Activated B cell treated with CpG ODN at 0.5 μM for 24 hours (primary cell): ENCODE measurements at regions not wholly inside any gene's neighbourhood (a gene's known extent, or its start where the extent isn't known, plus 50 kb on each side); places are given as distances from the start of the nearest gene placed in this dataset.

ENCODE experiments used
- ATAC-seq: fragments of 200-7000 bp; cut with Tn5 transposase; one replicate; pipeline ENCODE4 v1.10.0; 2021; ENCODE audit warnings: low read depth, mild to moderate bottlenecking, moderate library complexity
- CTCF ChIA-PET: fragments of 350-600 bp; sonication (Branson Sonifier 250); formaldehyde crosslinking; loops from one replicate; lab custom pipeline; 2021; ENCODE audit warnings: antibody characterized with exemption; lab: Charles Lee
- POLR2A ChIA-PET: fragments of 350-600 bp; sonication (Branson Sonifier 250); formaldehyde crosslinking; loops from one replicate; lab custom pipeline; 2021; ENCODE audit warnings: antibody characterized with exemption; lab: Charles Lee
- DNase-seq: peaks from one replicate; pipeline ENCODE4 v3.0.0; 2022
- H3K27ac Mint-ChIP-seq: one replicate; pipeline ENCODE4 v1.8.0; 2020; ENCODE audit warnings: mixed read lengths
- H3K27me3 Mint-ChIP-seq: one replicate; pipeline ENCODE4 v1.8.0; 2021; ENCODE audit warnings: mixed read lengths
- H3K36me3 Mint-ChIP-seq: one replicate; pipeline ENCODE4 v1.8.0; 2021; ENCODE audit warnings: low read depth, mixed read lengths
- H3K4me1 Mint-ChIP-seq: one replicate; pipeline ENCODE4 v1.8.0; 2021; ENCODE audit warnings: mixed read lengths
- H3K4me3 Mint-ChIP-seq: one replicate; pipeline ENCODE4 v1.8.0; 2020; ENCODE audit warnings: mild to moderate bottlenecking, mixed read lengths
- H3K9me3 Mint-ChIP-seq: one replicate; pipeline ENCODE4 v1.8.0; 2020; ENCODE audit warnings: mixed read lengths
- intact Hi-C: fragments of 100-400 bp; cut with micrococcal nuclease; formaldehyde crosslinking; loops from one replicate; pipeline ENCODE4 v1.15.1; 2024
- TF ChIP-seq, protein P1 (sequence below): fragments of 200-600 bp; IDR thresholded peaks from one replicate; pipeline ENCODE4 v1.8.0; 2022; ENCODE audit warnings: antibody characterized with exemption, mild to moderate bottlenecking

DNA sequence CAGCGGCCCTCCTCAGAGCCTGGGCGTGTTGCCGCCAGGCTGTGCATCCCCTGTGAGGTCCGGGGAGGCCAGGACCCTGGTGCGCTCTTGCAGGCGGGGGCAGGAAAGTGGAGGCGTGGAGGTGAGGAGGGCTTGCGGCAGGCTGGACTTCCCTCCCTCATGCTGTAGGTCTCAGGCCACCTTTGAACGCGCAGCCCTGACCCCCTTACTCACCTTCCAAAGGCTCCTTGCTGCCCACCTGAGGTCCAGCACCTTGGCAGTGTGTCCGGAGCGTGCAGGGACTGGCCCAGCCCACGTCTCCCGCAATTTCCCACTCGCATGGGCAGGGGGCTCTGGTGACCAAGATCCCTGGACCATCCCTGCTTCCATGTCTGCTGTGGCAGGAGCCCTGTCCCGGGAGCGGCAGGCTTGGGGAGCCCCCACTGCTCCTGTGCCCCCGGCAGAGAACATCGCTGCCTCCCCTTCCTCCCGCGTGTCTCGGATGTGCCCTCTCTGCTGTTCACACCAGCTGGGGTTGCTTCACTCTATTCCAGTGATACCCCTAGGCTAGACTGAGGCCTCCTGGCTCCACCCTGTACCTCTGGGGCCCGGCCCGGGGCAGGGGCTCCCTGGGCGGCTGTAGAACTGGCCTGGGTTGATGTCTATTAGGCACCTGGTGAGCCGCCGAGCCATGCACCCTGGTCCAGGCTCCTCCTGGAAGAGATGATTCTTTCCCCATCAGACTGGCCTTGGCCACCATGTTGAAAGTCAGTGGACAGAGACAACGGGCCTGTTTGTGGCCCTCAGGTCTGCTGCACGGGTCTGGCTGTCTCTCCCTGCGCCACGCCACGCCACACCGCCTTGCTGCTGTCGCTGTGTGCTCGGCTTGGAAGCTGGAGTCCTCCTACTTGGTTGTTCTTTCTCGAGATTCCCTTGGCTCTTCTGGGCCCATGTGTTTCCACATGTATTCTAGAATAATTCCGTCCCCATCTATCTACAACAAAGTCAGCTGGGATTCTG, 95.4 kb upstream of the ADRA2C start:
- Mint-ChIP-seq H3K9me3 (peaks cover 5% of the 10 kb centered on the region), H3K27ac (no peak overlapping the region), H3K36me3 (no peaks in the 10 kb centered on the region), H3K4me3 (no peak overlapping the region), H3K27me3 (peaks cover 12% of the 10 kb centered on the region), H3K4me1 (peaks cover 3% of the 10 kb centered on the region)
- ATAC-seq: no peak
- TF ChIP-seq, protein P1, sequence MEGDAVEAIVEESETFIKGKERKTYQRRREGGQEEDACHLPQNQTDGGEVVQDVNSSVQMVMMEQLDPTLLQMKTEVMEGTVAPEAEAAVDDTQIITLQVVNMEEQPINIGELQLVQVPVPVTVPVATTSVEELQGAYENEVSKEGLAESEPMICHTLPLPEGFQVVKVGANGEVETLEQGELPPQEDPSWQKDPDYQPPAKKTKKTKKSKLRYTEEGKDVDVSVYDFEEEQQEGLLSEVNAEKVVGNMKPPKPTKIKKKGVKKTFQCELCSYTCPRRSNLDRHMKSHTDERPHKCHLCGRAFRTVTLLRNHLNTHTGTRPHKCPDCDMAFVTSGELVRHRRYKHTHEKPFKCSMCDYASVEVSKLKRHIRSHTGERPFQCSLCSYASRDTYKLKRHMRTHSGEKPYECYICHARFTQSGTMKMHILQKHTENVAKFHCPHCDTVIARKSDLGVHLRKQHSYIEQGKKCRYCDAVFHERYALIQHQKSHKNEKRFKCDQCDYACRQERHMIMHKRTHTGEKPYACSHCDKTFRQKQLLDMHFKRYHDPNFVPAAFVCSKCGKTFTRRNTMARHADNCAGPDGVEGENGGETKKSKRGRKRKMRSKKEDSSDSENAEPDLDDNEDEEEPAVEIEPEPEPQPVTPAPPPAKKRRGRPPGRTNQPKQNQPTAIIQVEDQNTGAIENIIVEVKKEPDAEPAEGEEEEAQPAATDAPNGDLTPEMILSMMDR: no peak
- no peak for DNase-seq
- intact Hi-C loops: no loop called here
- POLR2A ChIA-PET: no interaction called here
- CTCF ChIA-PET: no interaction called here

GRCh38 chr4:3669553-3669949, 96.6 kb upstream of the ADRA2C start:
- ATAC-seq (no peak), DNase-seq (no peak)
- Mint-ChIP-seq H3K27me3 (peaks cover 8% of the 10 kb centered on the region), H3K36me3 (no peaks in the 10 kb centered on the region), H3K4me3 (no peak overlapping the region), H3K4me1 (peaks cover 11% of the 10 kb centered on the region), H3K9me3 (peaks cover 5% of the 10 kb centered on the region), H3K27ac (no peak overlapping the region)
- ChIA-PET POLR2A (no interaction called here), CTCF (no interaction called here)
- intact Hi-C loops: no loop called here
- TF ChIP-seq, protein P1: no peak

- Mint-ChIP-seq H3K4me3 (no peak overlapping the region), H3K27me3 (peaks cover 8% of the 10 kb centered on the region), H3K27ac (no peak overlapping the region), H3K4me1 (peaks cover 11% of the 10 kb centered on the region), H3K9me3 (peaks cover 5% of the 10 kb centered on the region), H3K36me3 (no peaks in the 10 kb centered on the region)
- ChIA-PET CTCF (no interaction called here), POLR2A (no interaction called here)
- ATAC-seq (no peak), DNase-seq (no peak)
- TF ChIP-seq, protein P1: no peak
- intact Hi-C loops: no loop called here
Observed at GRCh38 chr4:3668825-3669552, 97.2 kb upstream of the ADRA2C start.

GRCh38 chr4:3667258-3667657, 98.9 kb upstream of the ADRA2C start:
- H3K27ac Mint-ChIP-seq: no peak overlapping the region
- intact Hi-C loops: no loop called here
- H3K36me3 Mint-ChIP-seq: no peaks in the 10 kb centered on the region
- CTCF ChIA-PET: no interaction called here
- H3K4me3 Mint-ChIP-seq: no peak overlapping the region
- TF ChIP-seq, protein P1: no peak
- peaks cover 11% of the 10 kb centered on the region for H3K4me1 Mint-ChIP-seq
- ATAC-seq: no peak
- H3K27me3 Mint-ChIP-seq: peaks cover 8% of the 10 kb centered on the region
- peaks cover 3% of the 10 kb centered on the region for H3K9me3 Mint-ChIP-seq
- no peak for DNase-seq
- POLR2A ChIA-PET: no interaction called here

DNA sequence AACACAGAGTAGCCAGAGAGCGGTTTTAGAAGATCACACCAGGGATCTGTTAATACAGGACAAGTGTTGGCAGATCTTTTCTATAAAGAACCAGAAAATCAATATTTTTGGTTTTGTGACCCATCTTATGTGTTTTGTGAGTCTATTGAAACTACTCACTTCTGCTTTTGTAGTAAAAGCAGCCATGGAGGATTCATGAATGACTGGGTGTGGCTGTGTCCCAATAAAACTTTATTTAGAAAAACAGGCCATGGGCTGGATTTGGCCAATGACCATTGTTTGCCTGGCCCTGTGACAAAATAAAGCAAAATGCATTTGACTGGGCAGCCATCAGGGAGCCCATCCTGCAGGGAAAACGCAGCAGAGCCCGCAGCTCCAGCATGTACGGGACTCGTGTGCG, 99.9 kb upstream of the ADRA2C start:
- TF ChIP-seq, protein P1: no peak
- Mint-ChIP-seq H3K27ac (no peak overlapping the region), H3K36me3 (no peaks in the 10 kb centered on the region), H3K27me3 (peaks cover 5% of the 10 kb centered on the region), H3K9me3 (peaks cover 3% of the 10 kb centered on the region), H3K4me3 (no peak overlapping the region), H3K4me1 (peaks cover 11% of the 10 kb centered on the region)
- intact Hi-C loops: no loop called here
- no peak for DNase-seq
- no peak for ATAC-seq
- ChIA-PET POLR2A (no interaction called here), CTCF (no interaction called here)
